HPDE6-E6E7 (cell line): ENCODE measurements at regions not wholly inside any gene's neighbourhood (a gene's known extent, or its start where the extent isn't known, plus 50 kb on each side); places are given as distances from the start of the nearest gene placed in this dataset.

Source experiments
- DNase-seq: peaks from one replicate; pipeline ENCODE4 v3.0.0; 2011; ENCODE audit warnings: missing footprints; ENCODE audit errors: extremely low spot score

GRCh38 chr6:6915813-6916547 lies 191.8 kb upstream of the RREB1 start:
- DNase-seq, result no peak

- DNase-seq, result no peak
These were observed 191.2 kb upstream of the RREB1 start for GRCh38 chr6:6916598-6916997.

- DNase-seq, result no peak
These were observed 189.4 kb upstream of the RREB1 start for GRCh38 chr6:6918216-6918983.

GRCh38 chr6:6919173-6919572 lies 188.6 kb upstream of the RREB1 start:
- no peak for DNase-seq

GRCh38 chr6:6920114-6920986 lies 187.4 kb upstream of the RREB1 start:
- DNase-seq, result no peak

GRCh38 chr6:6920987-6921313 lies 186.8 kb upstream of the RREB1 start:
- no peak for DNase-seq

- DNase-seq, result no peak
These were observed 185.6 kb upstream of the RREB1 start for GRCh38 chr6:6922166-6922565.

- DNase-seq, result no peak
These were observed 184.2 kb upstream of the RREB1 start for GRCh38 chr6:6923605-6924004.

GRCh38 chr6:6924708-6925107 lies 183.1 kb upstream of the RREB1 start:
- DNase-seq, result no peak

GRCh38 chr6:6925391-6926164 lies 182.2 kb upstream of the RREB1 start:
- no peak for DNase-seq

- DNase-seq, result no peak
These were observed 180.9 kb upstream of the RREB1 start for GRCh38 chr6:6926856-6927255.

- no peak for DNase-seq
These were observed 180.0 kb upstream of the RREB1 start for GRCh38 chr6:6927521-6928361.

- no peak for DNase-seq
These were observed 177.4 kb upstream of the RREB1 start for GRCh38 chr6:6930223-6930880.

- no peak for DNase-seq
These were observed 176.4 kb upstream of the RREB1 start for GRCh38 chr6:6931071-6932025.

GRCh38 chr6:6932341-6932740 lies 175.4 kb upstream of the RREB1 start:
- no peak for DNase-seq

GRCh38 chr6:6932968-6933367 lies 174.8 kb upstream of the RREB1 start:
- no peak for DNase-seq

GRCh38 chr6:6940031-6941025 lies 167.4 kb upstream of the RREB1 start:
- DNase-seq, result no peak

- no peak for DNase-seq
These were observed 166.6 kb upstream of the RREB1 start for GRCh38 chr6:6941201-6941600.
